MV-4-11 (cell line): ENCODE measurements at regions not wholly inside any gene's neighbourhood (a gene's known extent, or its start where the extent isn't known, plus 50 kb on each side); places are given as distances from the start of the nearest gene placed in this dataset.
"Not testable (repeated sequence)": the region's sequence is repeated elsewhere in the genome, so short reads cannot be mapped to it uniquely, and the experiment has no call there.

Source experiments
- DNase-seq: peaks from one replicate; lab custom pipeline; 2025; lab: John Stamatoyannopoulos, UW

GRCh38 chrX:155819966-155820491 is 61.1 kb upstream of the VAMP7 start:
- DNase-seq: peak; percentile 67

- DNase-seq: no peak
Measured at GRCh38 chrX:155819525-155819924, 61.6 kb upstream of the VAMP7 start.

GRCh38 chrX:155814391-155814790 is 66.8 kb upstream of the VAMP7 start:
- not testable (repeated sequence) for DNase-seq

- no peak for DNase-seq
Measured at GRCh38 chrX:155779831-155780230, 101.3 kb upstream of the VAMP7 start.

- peak; percentile 64 for DNase-seq
Measured at GRCh38 chrX:155778844-155779553, 102.1 kb upstream of the VAMP7 start.

GRCh38 chrX:155774387-155774786 is 106.8 kb upstream of the VAMP7 start:
- DNase-seq: no peak

- no peak for DNase-seq
Measured at GRCh38 chrX:155767876-155768769, 113.0 kb upstream of the VAMP7 start.

- peak; percentile 15 for DNase-seq
Measured at GRCh38 chrX:155767051-155767875, 113.9 kb upstream of the VAMP7 start.

GRCh38 chrX:155766321-155766720 is 114.8 kb upstream of the VAMP7 start:
- no peak for DNase-seq

- DNase-seq: no peak
Measured at GRCh38 chrX:155761185-155761584, 120.0 kb upstream of the VAMP7 start.

- no peak for DNase-seq
Measured at GRCh38 chrX:155757046-155757759, 123.9 kb upstream of the VAMP7 start.

- DNase-seq: no peak
Measured at GRCh38 chrX:155755706-155756337, 125.3 kb upstream of the VAMP7 start.

- no peak for DNase-seq
Measured at GRCh38 chrX:155751131-155751530, 130.0 kb upstream of the VAMP7 start.

GRCh38 chrX:155747520-155747919 is 133.6 kb upstream of the VAMP7 start:
- DNase-seq: no peak

GRCh38 chrX:155745792-155746191 is 133.0 kb upstream of the TMLHE start:
- no peak for DNase-seq

- DNase-seq: no peak
Measured at GRCh38 chrX:155744534-155744933, 131.8 kb upstream of the TMLHE start.

- DNase-seq: not testable (repeated sequence)
Measured at GRCh38 chrX:155728335-155728734, 115.6 kb upstream of the TMLHE start.

GRCh38 chrX:155718972-155719586 is 106.3 kb upstream of the TMLHE start:
- no peak for DNase-seq

- DNase-seq: no peak
Measured at GRCh38 chrX:155715141-155715540, 102.4 kb upstream of the TMLHE start.

- no peak for DNase-seq
Measured at GRCh38 chrX:155695419-155695818, 82.7 kb upstream of the TMLHE start.
